ENCODE measurements at regions not wholly inside any gene's neighbourhood (a gene's known extent, or its start where the extent isn't known, plus 50 kb on each side); places are given as distances from the start of the nearest gene placed in this dataset.

- TF ChIP-seq CTCF (IDR thresholded peaks at IDR 0.05) (no peak), ZFX (IDR thresholded peaks at IDR 0.05; ENCODE audit: borderline replicate concordance) (no peak)
These were observed 336.1 kb upstream of the PROK2 start for GRCh38 chr3:72120806-72121778.

GRCh38 chr3:72120039-72120438, 335.1 kb upstream of the PROK2 start:
- H3K27ac ChIP-seq: no peak overlapping the region
- TF ChIP-seq CTCF (IDR thresholded peaks at IDR 0.05) (no peak), ZFX (IDR thresholded peaks at IDR 0.05; ENCODE audit: borderline replicate concordance) (no peak)

More at GRCh38 chr3:72120806-72121778, 336.1 kb upstream of the PROK2 start:
- no peak overlapping the region for H3K27ac ChIP-seq

GRCh38 chr3:72118628-72119027, 333.7 kb upstream of the PROK2 start:
- TF ChIP-seq ZFX (IDR thresholded peaks at IDR 0.05; ENCODE audit: borderline replicate concordance) (no peak), CTCF (IDR thresholded peaks at IDR 0.05) (no peak)
- no peak overlapping the region for H3K27ac ChIP-seq

GRCh38 chr3:72116226-72116625, 331.3 kb upstream of the PROK2 start:
- no peak for TF ChIP-seq ZFX (IDR thresholded peaks at IDR 0.05; ENCODE audit: borderline replicate concordance)
- TF ChIP-seq CTCF (IDR thresholded peaks at IDR 0.05): no peak

GRCh38 chr3:72115307-72115706, 330.4 kb upstream of the PROK2 start:
- TF ChIP-seq ZFX (IDR thresholded peaks at IDR 0.05; ENCODE audit: borderline replicate concordance): no peak
- no peak for TF ChIP-seq CTCF (IDR thresholded peaks at IDR 0.05)
- no peak overlapping the region for H3K27ac ChIP-seq

More at GRCh38 chr3:72116226-72116625, 331.3 kb upstream of the PROK2 start:
- no peak overlapping the region for H3K27ac ChIP-seq

GRCh38 chr3:72114773-72115172, 329.8 kb upstream of the PROK2 start:
- TF ChIP-seq CTCF (IDR thresholded peaks at IDR 0.05) (no peak), ZFX (IDR thresholded peaks at IDR 0.05; ENCODE audit: borderline replicate concordance) (no peak)
- no peak overlapping the region for H3K27ac ChIP-seq

- TF ChIP-seq CTCF (IDR thresholded peaks at IDR 0.05): no peak
- TF ChIP-seq ZFX (IDR thresholded peaks at IDR 0.05; ENCODE audit: borderline replicate concordance): no peak
- H3K27ac ChIP-seq: no peak overlapping the region
These were observed 329.0 kb upstream of the PROK2 start for GRCh38 chr3:72113964-72114363.
